ENCODE measurements at regions not wholly inside any gene's neighbourhood (a gene's known extent, or its start where the extent isn't known, plus 50 kb on each side); places are given as distances from the start of the nearest gene placed in this dataset.

DNA sequence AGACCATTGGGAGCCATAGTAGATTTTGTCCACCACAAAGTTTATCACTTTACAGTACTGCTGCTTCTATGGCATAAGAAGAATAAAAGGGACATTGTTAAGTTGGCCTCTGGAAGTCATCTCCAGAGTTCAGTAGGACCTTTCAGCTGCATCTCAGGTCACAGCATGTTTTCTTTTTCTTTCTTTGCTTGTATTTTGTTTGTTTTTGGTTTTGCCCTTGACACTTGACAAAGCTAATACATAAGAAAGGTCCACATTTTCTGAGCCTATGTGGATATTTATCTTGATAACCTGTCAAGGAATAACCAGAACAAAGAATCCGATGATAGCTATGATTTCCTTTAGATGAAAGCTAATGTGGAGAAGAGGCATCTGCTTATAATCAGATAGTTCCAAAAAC lies 101.6 kb upstream of the XIRP2 start:
- Histone ChIP-seq H3K4me2 (ENCODE audit: control insufficient read depth, extremely low read depth, insufficient read depth, low read depth, low read length) (no peak overlapping the region), H3K4me3 (ENCODE audit: control insufficient read depth in 2 of 3, extremely low read depth in 1 of 3, insufficient read depth in 2 of 3, low read depth in 1 of 3, low read length in 3 of 3) (no peak overlapping the region), H3K9ac (ENCODE audit: control insufficient read depth, extremely low read depth, insufficient read depth, low read length) (no peak overlapping the region)

DNA sequence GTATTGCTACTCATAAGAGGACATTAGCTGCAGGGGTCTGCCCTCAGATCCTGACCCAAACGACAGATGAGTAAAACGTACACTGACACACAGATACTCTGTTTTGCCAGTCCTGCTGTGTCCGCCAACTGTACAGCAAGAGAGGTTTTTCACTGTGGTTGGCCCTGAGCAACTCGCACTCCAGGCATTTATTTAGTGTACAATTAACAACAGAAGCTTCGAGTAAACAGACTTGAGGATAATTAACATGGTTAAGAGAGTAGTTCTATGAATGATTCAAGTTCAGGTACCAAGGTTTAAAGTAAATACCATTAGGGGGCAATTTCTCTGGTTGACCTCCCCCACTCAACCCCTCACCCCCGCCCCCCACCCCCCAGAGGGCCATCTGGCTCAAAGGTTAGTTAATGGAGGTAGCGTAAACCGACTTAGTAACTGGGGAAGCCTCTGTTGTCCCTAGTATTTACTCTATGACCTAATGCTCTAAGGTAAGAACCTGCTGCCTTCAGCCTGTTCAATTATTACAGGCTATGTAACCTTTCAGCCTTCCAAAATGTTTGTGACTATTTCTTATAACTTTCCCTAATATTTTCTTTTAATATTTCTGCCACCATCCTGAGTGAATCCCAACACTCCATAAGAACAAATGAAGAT lies 103.9 kb upstream of the XIRP2 start:
- Histone ChIP-seq H3K4me2 (ENCODE audit: control insufficient read depth, extremely low read depth, insufficient read depth, low read depth, low read length) (no peak overlapping the region), H3K4me3 (ENCODE audit: control insufficient read depth in 2 of 3, extremely low read depth in 1 of 3, insufficient read depth in 2 of 3, low read depth in 1 of 3, low read length in 3 of 3) (no peak overlapping the region), H3K36me3 (ENCODE audit: control insufficient read depth in 2 of 2, extremely low read depth in 1 of 2, insufficient read depth in 2 of 2, low read length in 2 of 2) (no peaks in the 10 kb centered on the region), H3K79me2 (ENCODE audit: control insufficient read depth, insufficient read depth, low read length) (no peaks in the 10 kb centered on the region), H3K9me3 (ENCODE audit: control insufficient read depth, low read depth, low read length) (no peaks in the 10 kb centered on the region), H3K27ac (ENCODE audit: control insufficient read depth, insufficient read depth, low read length) (no peak overlapping the region), H3K4me1 (ENCODE audit: control insufficient read depth, extremely low read depth, insufficient read depth, low read length) (no peaks in the 10 kb centered on the region), H3K9me1 (ENCODE audit: control insufficient read depth, extremely low read depth, insufficient read depth, low read length) (no peaks in the 10 kb centered on the region), H3K27me3 (ENCODE audit: control insufficient read depth, extremely low read depth, insufficient read depth, low read length) (no peaks in the 10 kb centered on the region), H4K20me1 (ENCODE audit: control insufficient read depth, extremely low read depth, insufficient read depth, low read length) (no peaks in the 10 kb centered on the region), H3K9ac (ENCODE audit: control insufficient read depth, extremely low read depth, insufficient read depth, low read length) (no peak overlapping the region), H2AFZ (ENCODE audit: control insufficient read depth, low read length) (no peak overlapping the region)
- TF ChIP-seq CTCF (optimal IDR thresholded peaks at IDR 0.05 in 1 of 3, IDR thresholded peaks at IDR 0.05 in 1 of 3, conservative IDR thresholded peaks at IDR 0.05 in 1 of 3; ENCODE audit: extremely low read depth in 1 of 3, insufficient read depth in 2 of 3, low read length in 3 of 3) (no peak), EZH2 (IDR thresholded peaks at IDR 0.05; ENCODE audit: low read length) (no peak)
- DNase-seq (ENCODE audit: low read depth, low spot score) (no peak), FAIRE-seq (no peak)
- dilution Hi-C loops (cut with MboI; ENCODE audit: extremely low pct_ligation_motif_present, low sequenced_read_pairs): no loop called here

More for the DNA sequence above, 101.6 kb upstream of the XIRP2 start:
- DNase-seq (ENCODE audit: low read depth, low spot score) (no peak), FAIRE-seq (no peak)
- no peak for TF ChIP-seq CTCF (optimal IDR thresholded peaks at IDR 0.05 in 1 of 3, IDR thresholded peaks at IDR 0.05 in 1 of 3, conservative IDR thresholded peaks at IDR 0.05 in 1 of 3; ENCODE audit: extremely low read depth in 1 of 3, insufficient read depth in 2 of 3, low read length in 3 of 3)
- no peak for TF ChIP-seq EZH2 (IDR thresholded peaks at IDR 0.05; ENCODE audit: low read length)
- H2AFZ ChIP-seq (ENCODE audit: control insufficient read depth, low read length): no peak overlapping the region
- H3K9me1 ChIP-seq (ENCODE audit: control insufficient read depth, extremely low read depth, insufficient read depth, low read length): no peaks in the 10 kb centered on the region
- no peaks in the 10 kb centered on the region for H3K27me3 ChIP-seq (ENCODE audit: control insufficient read depth, extremely low read depth, insufficient read depth, low read length)
- no peaks in the 10 kb centered on the region for H3K4me1 ChIP-seq (ENCODE audit: control insufficient read depth, extremely low read depth, insufficient read depth, low read length)
- H3K79me2 ChIP-seq (ENCODE audit: control insufficient read depth, insufficient read depth, low read length): no peaks in the 10 kb centered on the region
- no peaks in the 10 kb centered on the region for H4K20me1 ChIP-seq (ENCODE audit: control insufficient read depth, extremely low read depth, insufficient read depth, low read length)
- H3K27ac ChIP-seq (ENCODE audit: control insufficient read depth, insufficient read depth, low read length): no peak overlapping the region
- H3K36me3 ChIP-seq (ENCODE audit: control insufficient read depth in 2 of 2, extremely low read depth in 1 of 2, insufficient read depth in 2 of 2, low read length in 2 of 2): no peaks in the 10 kb centered on the region
- H3K9me3 ChIP-seq (ENCODE audit: control insufficient read depth, low read depth, low read length): no peaks in the 10 kb centered on the region
- dilution Hi-C loops (cut with MboI; ENCODE audit: extremely low pct_ligation_motif_present, low sequenced_read_pairs): no loop called here
